ENCODE measurements at regions not wholly inside any gene's neighbourhood (a gene's known extent, or its start where the extent isn't known, plus 50 kb on each side); places are given as distances from the start of the nearest gene placed in this dataset.

GRCh38 chr5:68924481-68925145 lies 169.2 kb upstream of the SLC30A5 start:
- TF ChIP-seq, protein P1, sequence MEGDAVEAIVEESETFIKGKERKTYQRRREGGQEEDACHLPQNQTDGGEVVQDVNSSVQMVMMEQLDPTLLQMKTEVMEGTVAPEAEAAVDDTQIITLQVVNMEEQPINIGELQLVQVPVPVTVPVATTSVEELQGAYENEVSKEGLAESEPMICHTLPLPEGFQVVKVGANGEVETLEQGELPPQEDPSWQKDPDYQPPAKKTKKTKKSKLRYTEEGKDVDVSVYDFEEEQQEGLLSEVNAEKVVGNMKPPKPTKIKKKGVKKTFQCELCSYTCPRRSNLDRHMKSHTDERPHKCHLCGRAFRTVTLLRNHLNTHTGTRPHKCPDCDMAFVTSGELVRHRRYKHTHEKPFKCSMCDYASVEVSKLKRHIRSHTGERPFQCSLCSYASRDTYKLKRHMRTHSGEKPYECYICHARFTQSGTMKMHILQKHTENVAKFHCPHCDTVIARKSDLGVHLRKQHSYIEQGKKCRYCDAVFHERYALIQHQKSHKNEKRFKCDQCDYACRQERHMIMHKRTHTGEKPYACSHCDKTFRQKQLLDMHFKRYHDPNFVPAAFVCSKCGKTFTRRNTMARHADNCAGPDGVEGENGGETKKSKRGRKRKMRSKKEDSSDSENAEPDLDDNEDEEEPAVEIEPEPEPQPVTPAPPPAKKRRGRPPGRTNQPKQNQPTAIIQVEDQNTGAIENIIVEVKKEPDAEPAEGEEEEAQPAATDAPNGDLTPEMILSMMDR (conservative IDR thresholded peaks at IDR 0.05; ENCODE audit: low read length), result no peak
- no peak for TF ChIP-seq EZH2phosphoT487 (IDR thresholded peaks at IDR 0.05; ENCODE audit: borderline replicate concordance, low read depth, low read length)
